Hematopoietic multipotent progenitor cell treated with erythropoietin and hydrocortisone succinate and interleukin-3 and kit ligand, for 15 days (in vitro differentiated cells): ENCODE measurements at regions not wholly inside any gene's neighbourhood (a gene's known extent, or its start where the extent isn't known, plus 50 kb on each side); places are given as distances from the start of the nearest gene placed in this dataset.

Experiments used
- DNase-seq: peaks from one replicate; pipeline ENCODE4 v3.0.0-alpha.2; 2015; ENCODE audit warnings: low spot score

GRCh38 chr13:61874970-61875579 is 459.4 kb upstream of the PCDH20 start:
- DNase-seq, result no peak

DNA sequence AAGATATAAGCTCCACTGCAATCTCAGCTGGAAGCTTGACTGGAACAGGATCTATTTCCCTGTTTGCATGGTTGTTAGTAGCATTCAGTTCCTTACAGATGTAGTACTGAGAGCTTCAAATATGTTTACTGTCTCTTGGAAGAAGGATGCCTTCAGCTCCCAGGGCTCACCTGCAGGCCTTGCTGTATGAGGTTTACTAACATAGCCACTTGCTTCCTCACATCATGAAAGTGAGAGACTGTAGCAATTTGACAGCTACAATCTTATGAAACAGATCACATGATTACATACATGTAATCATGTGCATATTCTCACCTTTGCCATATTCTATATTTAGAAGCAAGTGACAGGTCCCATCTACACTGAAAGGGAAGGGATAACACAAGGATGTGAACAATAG is 458.1 kb upstream of the PCDH20 start:
- no peak for DNase-seq

DNA sequence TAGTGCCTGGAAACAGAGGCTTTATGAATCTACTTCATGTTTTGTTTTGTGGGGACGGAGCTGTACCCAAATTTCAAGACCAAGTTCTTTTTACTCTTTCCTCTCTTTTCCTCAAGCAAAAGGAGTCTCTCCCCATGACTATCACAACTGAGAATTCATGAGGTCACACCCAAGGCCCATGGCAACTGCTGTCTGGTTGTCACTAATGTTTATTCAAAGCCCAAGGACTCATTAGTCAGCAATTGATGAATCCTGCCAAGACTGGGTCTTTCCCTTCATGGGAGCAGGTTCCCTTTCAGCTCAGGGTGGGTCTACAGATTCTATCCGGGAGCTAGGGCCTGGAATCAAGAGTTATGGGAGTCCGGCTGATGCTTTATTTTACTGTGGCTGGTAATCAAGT is 441.5 kb upstream of the PCDH20 start:
- DNase-seq, result no peak

DNA sequence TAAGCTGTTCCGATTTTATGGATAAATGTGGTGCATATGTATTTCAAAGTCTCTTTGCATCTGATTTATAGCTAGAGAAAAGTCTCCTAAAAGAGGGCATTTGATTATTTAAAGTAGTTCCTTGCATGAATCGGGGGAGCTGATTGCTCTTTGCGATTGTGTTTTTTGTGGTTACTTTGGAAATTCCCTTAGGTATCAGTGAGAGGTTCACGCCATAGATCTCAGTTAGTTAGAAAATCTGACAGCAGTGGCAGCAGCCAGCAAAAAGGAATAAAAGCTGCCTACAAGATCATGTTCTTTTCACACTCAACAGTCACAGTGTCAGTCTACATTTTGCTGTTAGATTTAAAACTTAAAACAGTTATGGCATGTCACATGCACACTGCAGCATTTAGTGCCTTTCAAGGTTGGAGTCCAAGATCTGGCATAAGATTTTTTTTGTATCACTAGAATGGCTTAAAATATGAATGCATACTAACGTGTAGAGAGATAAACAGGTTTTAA is 436.5 kb upstream of the PCDH20 start:
- no peak for DNase-seq

- DNase-seq, result no peak
Observed at GRCh38 chr13:61850794-61851193, 435.1 kb upstream of the PCDH20 start.

GRCh38 chr13:61838568-61838967 is 422.9 kb upstream of the PCDH20 start:
- DNase-seq, result no peak

GRCh38 chr13:61833228-61833627 is 417.6 kb upstream of the PCDH20 start:
- no peak for DNase-seq

DNA sequence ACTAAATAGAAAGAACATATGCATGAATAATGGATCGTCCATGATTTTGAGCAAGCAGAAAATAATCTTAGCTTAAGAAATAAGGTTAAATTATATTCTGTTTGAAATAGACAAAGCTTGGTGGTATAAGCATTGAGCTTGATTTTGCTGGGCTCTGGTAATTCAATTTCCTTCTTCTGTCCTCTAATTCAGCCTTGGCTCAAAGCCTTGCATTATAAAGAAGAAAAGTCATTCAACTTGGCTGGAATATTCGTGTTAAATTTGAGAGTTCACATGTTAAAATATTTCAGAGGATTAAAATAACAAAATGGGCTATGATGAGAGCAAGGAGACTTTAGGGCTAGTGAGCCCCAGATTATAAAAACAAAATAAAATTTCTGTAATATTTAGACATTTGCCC is 415.4 kb upstream of the PCDH20 start:
- DNase-seq, result no peak

DNA sequence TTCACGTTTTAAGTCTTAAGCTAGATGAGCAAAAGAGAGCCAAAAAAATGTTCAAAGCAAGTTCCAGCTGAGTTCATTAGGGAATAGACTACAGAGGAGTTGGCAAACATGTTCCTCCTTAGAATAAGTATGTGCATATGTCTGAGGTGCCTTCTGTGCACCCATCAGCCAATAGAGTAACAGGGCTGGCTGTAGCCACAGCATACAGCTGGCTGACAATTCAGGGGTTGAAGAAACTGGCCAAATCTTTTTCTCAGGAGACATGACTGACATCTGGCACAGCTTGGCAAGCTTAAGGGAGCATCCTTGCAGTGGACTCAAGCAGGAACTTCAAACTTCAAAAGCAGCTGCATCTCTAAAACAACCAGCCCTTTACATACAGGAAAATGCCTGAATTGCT is 414.8 kb upstream of the PCDH20 start:
- no peak for DNase-seq

DNA sequence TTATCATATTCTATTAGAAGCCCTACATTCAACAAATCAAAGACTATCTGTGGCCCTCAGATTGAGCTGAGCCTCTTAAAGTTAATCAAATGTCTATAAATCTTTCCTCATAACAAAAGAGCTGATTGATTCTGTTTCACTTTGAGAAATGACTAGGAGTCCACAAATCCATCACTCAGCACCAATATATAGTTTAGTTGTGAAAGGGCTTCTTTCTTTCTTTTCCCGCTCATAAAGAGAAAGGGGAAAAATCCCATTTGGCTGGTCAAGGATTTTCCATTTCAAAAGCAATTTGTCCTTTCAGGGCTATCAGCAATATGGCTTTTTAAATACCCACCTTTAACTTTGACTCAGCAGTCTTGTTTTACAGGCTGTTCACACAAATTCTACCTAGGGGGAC is 408.5 kb upstream of the PCDH20 start:
- DNase-seq, result no peak

GRCh38 chr13:61812286-61812685 is 396.6 kb upstream of the PCDH20 start:
- no peak for DNase-seq

- DNase-seq, result no peak
Observed at GRCh38 chr13:61810065-61810464, 394.4 kb upstream of the PCDH20 start.

DNA sequence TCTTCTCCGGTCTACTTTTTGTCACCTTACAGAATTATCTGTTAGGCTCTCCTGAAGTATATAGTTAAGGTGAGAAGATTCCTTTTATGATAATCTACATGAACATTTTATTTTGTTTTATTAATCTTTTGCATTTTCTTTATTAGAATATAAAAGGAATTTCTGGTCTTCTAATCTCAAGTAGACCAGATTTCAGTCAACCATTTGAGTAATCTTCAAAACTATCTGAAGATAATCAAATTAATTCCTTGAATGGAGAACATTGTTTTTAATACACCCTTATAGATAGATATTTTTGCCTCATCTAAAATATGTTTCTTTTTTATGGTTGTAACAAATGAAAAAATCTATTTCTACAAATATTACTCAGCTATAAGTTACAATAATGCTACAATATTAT is 381.7 kb upstream of the PCDH20 start:
- DNase-seq, result no peak

DNA sequence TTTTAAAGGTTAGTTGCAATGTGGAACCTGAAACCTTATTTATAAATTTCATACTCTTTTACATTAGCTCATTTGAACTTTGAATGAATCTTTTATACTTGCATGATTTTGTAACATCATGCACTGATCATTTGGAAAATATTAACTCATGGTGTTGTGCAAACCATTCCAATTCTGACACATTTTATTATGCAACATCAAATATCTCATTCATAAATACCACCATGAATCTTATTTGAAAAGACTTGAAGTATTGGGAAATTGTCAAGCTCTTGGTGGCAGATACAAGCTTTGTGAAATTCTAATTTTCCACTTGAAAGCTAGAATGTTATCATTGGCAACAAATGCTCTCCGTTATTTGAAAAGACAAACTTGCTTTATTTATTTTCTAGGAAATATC is 379.9 kb upstream of the PCDH20 start:
- no peak for DNase-seq

GRCh38 chr13:61779456-61779855 is 363.8 kb upstream of the PCDH20 start:
- no peak for DNase-seq

DNA sequence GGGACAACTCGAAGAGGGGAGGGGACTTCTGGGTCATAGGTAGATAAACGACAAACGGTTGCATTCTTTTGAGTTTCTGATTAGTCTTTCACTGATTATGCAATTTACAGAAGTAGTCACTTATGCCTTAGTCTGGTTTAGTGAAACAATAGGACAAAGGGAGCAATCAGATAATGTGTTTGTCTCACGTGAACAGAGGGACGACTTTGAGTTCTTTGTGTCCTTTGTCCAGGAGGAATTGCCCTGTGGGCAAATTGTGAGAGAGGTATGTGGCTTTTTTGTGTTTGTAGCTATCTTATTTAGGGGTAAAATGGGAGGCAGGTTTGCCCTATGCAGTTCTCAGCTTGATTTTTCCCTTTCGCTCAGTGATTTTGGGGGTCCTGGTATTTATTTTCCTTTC is 362.9 kb upstream of the PCDH20 start:
- no peak for DNase-seq

DNA sequence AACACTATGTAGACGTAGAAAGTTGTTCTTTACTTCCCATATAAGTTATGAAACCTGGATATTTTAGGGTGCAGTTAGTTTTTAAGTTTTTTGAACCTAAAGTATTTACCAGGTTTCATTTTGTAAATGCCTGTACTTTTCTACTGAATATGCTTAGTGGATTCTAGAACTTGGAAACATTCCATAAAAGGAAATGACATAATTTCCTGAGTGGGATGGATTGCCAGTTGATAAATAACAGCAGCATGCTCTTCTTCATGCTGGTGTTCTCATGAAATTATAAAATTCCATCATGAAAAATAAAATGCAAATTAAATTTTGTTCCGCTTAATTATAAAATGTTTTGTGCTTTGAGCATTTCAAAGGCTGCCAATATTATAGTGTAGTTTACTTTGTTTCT is 362.2 kb upstream of the PCDH20 start:
- DNase-seq, result no peak

DNA sequence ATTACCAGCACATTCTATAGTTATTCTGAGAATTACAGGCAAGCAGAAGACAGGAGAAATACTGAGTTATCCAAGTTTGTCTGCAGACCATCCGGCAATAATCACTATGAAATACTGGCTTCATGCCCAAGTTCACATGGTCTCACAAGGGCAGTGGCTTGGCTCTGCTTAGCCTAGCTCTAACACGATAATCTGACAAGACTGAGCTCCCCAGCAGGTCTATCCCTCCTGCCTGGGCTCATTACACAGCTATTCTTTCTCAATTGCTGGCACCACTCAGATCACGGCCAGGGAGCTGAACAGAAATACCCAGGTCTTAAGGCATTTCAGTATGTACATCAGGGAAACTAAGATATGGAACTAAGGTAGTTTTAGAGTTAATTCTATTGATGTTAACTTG is 361.6 kb upstream of the PCDH20 start:
- DNase-seq, result no peak

- no peak for DNase-seq
Observed at GRCh38 chr13:61774903-61775302, 359.3 kb upstream of the PCDH20 start.

DNA sequence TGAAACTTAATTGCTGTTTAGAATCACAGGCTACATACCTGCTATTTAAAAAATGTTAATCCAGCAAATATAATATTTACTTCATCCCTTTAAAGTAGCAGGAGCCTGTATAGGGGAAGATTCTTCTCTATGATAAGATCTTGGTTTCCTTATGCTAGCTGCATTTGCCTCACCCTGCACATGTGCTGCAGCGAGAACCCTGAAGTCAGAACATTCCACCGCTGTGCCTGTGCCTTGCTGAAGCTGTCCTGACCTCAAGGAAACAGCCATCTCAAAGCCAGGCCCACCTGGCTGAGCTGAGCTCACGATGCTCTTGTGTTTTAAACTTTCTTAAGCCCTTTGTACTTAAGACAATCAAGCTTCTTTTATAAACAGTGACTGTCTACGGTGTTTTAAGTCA is 355.0 kb upstream of the PCDH20 start:
- DNase-seq, result no peak

- DNase-seq, result no peak
Observed at GRCh38 chr13:61768175-61768574, 352.5 kb upstream of the PCDH20 start.

- DNase-seq, result no peak
Observed at GRCh38 chr13:61766667-61767058, 351.0 kb upstream of the PCDH20 start.

DNA sequence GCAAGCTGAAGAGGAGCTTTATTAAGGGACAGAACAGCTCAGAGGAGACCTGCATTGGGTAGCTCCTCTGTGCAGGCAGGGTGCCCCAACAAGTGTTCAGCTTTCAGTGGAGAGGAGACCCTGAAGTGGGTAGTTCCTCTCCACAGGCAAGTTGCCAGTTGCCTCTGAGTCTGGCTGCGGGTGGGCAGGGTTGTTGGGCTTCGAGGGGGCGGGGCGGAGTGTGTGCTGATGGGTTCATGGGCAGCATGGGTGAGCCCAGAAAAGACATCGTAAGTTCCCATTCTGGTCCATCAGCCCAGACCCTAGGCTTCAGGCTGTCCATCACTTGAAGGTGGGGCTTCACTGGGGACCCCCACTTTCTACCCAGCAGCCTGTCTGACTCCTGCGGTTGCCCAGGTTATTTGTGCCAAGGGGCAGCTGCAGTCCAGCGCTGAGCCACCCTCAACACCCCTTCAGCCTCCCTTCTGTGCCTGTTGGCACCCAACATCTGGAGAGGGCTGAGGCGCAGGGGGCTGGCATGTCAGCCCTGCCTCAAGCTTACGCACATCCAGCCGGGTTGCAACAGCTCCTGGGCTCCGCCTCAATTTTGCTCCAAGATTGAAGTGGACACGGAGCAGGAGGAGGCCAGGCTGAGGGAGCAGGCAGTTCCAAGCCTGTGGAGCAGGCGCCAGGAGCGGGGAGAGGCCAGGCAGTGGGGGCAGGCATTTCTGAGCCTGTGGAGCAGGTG is 350.5 kb upstream of the PCDH20 start:
- DNase-seq, result no peak

GRCh38 chr13:61765181-61765742 is 349.6 kb upstream of the PCDH20 start:
- DNase-seq, result no peak
